HG02759 (cell line): ENCODE measurements at regions not wholly inside any gene's neighbourhood (a gene's known extent, or its start where the extent isn't known, plus 50 kb on each side); places are given as distances from the start of the nearest gene placed in this dataset.
"Not testable (repeated sequence)": the region's sequence is repeated elsewhere in the genome, so short reads cannot be mapped to it uniquely, and the experiment has no call there.

Experiments
- ATAC-seq: cut with Tn5 transposase; IDR thresholded peaks from one replicate; pipeline ENCODE4 v1.9.1; 2021; ENCODE audit warnings: mild to moderate bottlenecking, moderate library complexity; ENCODE audit not compliant: unreplicated experiment

DNA sequence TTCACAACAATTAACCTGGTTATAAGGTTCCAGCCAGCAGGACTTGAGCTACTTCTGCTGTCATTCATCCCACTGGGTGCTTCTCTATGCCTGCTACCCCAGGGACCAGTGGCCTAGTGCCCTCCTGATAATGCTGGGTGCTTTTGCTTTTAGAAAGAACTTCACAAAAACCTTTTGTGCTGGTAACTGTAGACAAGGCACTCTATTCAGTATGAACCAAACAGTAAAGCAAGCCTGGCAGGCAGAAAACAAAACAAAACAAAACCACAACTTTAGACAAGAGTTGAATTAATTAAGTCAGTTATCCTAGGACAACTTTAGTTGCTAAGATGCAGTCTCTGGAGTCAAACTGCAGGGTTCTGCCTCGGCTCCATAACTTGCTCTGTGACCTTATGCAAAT, 61.9 kb upstream of the ADGRL2 start:
- ATAC-seq, result no peak

DNA sequence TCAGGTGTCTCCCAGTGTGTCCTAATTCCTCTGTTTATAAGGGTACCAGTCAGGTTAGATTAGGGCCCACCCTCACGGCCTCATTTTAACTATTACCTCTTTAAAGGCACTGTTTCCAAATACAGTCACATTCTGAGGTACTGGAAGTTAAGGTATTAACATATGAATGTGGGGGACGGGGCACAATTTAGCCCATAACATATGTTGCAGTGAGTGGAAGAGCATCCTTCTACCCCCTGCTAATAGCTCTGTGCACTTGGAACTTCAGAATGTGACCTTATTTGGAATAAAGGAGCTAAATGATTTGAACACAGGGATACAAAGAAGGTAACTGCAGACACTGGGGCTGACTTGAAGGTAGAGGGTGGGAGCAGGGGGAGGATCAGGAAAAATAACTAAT, 67.3 kb upstream of the ADGRL2 start:
- ATAC-seq, result no peak

- no peak for ATAC-seq
Observed at GRCh38 chr1:81731989-81732388, 68.7 kb upstream of the ADGRL2 start.

- peak; percentile 47 for ATAC-seq
Observed at GRCh38 chr1:81730881-81731280, 69.9 kb upstream of the ADGRL2 start.

- ATAC-seq, result not testable (repeated sequence)
Observed at GRCh38 chr1:81730299-81730698, 70.4 kb upstream of the ADGRL2 start.

DNA sequence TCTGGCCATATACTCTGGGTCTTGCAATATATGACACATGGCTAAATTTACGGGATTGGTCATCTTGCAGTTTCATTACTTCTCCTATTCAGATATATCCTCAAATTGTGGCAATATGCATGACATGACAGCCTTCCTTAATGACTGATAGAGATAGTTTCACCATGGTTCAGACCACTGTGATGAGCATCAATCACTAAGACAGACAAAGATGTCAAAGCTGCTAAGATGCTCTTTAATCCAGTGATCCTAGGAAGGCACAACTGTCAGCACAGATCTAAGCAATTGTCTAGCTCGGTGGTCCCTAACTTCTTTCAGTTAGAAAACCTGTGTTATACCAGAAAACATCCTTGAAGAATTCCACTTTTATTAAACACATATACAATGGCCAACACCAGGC, 70.9 kb upstream of the ADGRL2 start:
- no peak for ATAC-seq

GRCh38 chr1:81729239-81729638, 71.5 kb upstream of the ADGRL2 start:
- ATAC-seq, result no peak

DNA sequence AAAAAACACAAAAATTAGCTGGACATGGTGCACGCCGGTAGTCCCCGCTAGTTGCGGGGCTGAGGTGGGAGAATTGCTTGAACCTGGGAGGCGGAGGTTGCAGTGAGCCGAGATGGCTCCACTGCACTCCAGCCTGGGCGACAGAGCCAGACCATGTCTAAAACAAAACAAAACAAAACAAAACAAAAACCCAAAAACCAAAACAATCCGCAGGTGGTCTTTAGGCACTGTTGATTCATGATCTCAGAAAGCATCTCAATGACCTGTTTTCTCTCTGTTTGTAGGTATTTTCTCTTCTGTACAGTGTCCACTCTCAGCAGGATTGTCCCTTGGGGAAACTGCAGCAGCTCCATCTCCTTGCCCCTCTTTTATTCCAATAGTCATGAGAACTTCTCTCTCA, 74.9 kb upstream of the ADGRL2 start:
- ATAC-seq, result no peak

- not testable (repeated sequence) for ATAC-seq
Observed at GRCh38 chr1:81722631-81723328, 78.0 kb upstream of the ADGRL2 start.

GRCh38 chr1:81720256-81720655, 80.5 kb upstream of the ADGRL2 start:
- not testable (repeated sequence) for ATAC-seq

GRCh38 chr1:81717230-81717629, 83.5 kb upstream of the ADGRL2 start:
- ATAC-seq, result no peak

GRCh38 chr1:81715391-81715790, 85.3 kb upstream of the ADGRL2 start:
- no peak for ATAC-seq

- no peak for ATAC-seq
Observed at GRCh38 chr1:81714636-81715035, 86.1 kb upstream of the ADGRL2 start.

DNA sequence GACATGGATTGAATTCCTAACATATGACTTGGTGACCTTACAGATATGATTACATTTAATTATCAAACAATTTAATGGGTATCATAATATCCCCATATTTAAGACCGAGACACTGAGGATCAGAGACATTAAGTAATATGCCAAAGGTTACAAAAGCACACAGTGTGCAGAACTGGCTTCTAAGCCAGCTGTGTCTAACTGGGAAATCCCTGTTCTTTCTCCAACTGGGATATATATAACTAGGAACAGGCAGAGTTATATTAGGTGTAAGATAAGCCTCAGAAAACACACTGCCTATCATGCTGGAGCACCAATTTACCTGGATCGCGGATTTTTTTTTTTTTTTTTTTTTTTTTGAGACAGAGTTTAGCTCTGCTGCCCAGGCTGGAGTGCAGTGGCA, 88.3 kb upstream of the ADGRL2 start:
- no peak for ATAC-seq

DNA sequence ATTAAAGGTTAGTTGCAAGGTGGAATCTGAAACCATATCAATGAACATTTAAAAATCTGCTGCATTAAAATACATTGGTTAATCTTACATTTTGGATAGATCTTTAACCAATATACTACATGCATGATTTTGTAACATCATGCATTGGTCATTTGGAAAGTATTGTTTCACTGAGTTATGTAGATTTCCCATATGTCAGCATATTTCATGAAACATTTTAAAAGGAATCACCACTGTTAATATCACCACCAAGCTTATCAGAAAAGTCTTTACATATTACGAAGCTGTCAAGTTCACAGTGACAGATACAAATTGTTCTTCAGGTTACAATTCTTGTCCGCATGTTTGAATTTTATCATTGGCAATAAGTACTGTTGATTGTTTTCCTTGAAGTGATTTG, 89.9 kb upstream of the ADGRL2 start:
- no peak for ATAC-seq

DNA sequence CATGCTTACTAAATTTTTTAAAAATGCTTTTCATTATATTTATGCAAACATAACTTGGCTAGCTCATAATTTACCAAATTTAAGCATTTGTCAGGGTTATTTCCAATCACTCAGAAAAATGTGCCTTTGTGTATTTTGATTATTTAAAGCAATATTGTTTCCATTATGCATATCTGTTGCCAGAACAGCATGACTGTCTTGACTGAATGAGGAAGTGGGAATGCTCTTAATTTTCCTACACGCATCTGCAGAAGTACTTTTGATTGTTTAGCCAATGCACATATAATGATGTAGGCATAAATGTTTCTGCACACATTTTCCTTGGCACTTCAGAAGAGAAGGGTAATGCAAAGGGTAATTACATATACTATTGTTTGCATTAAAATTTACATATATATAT, 92.5 kb upstream of the ADGRL2 start:
- ATAC-seq, result no peak

- no peak for ATAC-seq
Observed at GRCh38 chr1:81706650-81707435, 93.9 kb upstream of the ADGRL2 start.

DNA sequence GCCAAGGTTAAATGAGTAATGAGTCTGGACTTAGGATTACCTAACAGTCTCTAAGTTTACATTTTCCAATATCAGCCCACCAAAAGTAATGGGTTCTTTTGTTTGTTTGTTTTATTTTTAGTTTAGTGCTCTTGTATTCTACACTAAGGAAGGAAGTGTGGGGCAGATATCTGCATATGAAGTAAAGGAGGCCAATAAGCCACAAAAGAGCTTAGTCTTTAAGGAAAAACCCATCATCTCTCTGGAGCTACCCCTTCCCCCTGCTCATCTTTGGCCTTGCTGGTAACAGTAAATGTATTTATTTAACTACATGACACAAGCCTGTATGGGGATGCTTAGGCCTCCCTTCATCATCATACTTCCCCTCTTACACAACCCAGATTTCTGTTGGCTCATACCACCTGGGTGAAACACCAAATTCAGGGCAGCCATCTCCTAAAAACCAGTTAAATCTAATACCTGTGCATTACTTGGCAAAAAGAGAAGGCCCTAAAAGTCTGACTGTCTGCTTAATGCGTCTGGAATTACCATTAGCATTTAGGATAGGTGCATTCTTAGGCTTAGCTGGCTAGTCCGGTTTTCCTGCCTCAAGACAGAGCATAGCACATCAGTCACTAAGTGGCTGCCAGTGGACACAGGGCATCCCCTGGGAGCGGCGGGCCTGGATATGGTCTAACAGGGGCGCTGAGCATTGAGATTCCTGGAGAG, 96.8 kb upstream of the ADGRL2 start:
- ATAC-seq, result no peak

DNA sequence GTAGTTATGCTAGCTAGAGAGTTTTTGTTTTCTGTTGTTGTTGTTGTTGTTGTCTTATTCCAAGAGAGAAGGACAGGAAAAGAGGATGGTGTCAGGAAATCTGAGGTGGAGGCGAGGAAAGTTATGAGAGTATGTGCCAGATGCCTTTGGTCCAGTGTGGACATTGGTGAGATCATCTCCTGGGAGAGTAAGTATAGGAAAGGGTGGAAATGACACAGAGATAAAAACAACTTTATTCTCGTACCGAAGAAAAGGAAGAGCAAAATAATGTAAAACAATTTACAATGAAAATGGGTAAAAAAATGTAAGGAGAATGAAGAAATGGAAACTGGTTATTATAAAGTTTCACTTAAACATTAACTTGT, 97.4 kb upstream of the ADGRL2 start:
- ATAC-seq, result no peak

- ATAC-seq, result no peak
Observed at GRCh38 chr1:81702903-81703302, 97.8 kb upstream of the ADGRL2 start.

DNA sequence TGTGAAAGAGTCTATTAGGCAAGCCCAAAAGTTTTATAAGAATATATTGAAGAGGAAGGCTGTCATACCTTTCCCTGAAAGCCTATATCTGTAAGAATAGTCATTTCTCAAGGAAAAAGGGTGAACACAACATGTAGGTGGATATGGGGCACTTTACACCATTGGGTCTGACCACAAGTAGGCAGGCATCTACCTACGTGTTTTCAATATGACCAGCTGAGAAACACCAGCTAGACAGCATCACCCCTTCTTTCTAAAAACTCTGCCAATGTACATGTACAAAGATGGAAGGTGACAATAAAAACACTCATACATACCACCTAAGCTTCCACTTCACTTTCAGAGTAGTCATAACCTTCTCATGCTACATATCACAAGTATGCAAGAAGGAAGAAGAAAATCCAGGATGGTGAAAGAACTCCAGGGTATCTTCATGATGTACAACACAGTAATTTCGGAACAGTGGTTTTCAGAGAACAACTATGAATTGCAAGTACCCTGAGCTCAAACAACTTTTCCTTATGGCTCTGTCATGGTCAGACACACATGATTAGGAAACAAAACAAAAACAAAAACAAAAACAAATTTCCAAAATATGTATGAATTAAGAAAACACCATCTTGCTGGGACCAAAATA, 98.5 kb upstream of the ADGRL2 start:
- ATAC-seq, result no peak
